Kidney glomerular epithelial cell (primary cell): ENCODE measurements at regions not wholly inside any gene's neighbourhood (a gene's known extent, or its start where the extent isn't known, plus 50 kb on each side); places are given as distances from the start of the nearest gene placed in this dataset.

Experiments
- DNase-seq: peaks from one replicate; lab custom pipeline; 2025; lab: John Stamatoyannopoulos, UW

- no peak for DNase-seq
Observed at GRCh38 chr2:138105358-138105757, 141.1 kb downstream of the HNMT start.

DNA sequence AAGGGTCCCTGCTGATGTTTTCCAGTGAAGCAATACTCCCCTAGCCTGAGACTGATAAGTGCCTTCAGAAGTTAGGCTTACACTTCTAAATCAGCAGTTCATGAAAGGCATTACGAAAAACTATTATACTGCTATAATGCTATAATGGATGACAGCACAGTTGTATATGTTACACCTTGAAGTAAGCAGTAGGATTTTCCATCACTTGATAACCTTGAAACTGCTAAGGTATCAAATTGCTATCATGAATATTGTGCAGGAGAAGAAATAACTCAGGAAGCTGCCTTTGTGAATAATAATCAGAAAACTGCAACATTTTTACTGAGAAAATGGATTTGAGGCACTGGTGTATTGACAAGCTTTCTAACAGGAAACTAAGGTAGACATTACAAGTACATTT is 142.3 kb downstream of the HNMT start:
- DNase-seq, result no peak

DNA sequence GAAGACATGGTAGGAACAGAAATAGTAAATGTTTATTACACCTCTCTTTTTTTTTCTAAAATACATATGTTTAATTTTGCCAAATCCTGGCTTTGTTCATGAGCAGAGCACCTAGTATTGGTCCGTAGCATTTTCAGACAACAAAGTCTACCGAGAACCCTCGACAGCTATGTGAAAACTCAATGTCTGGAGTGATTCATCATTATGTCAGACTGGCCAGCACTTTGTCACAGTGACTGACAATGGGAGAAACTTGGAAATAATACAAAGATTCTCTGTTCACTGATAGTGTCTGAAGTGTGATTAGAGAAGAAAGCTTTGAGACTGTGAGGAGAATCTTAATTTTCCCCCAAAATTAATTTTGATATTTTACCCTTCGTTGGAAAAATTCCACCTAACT is 143.0 kb downstream of the HNMT start:
- peak; percentile 28 for DNase-seq

DNA sequence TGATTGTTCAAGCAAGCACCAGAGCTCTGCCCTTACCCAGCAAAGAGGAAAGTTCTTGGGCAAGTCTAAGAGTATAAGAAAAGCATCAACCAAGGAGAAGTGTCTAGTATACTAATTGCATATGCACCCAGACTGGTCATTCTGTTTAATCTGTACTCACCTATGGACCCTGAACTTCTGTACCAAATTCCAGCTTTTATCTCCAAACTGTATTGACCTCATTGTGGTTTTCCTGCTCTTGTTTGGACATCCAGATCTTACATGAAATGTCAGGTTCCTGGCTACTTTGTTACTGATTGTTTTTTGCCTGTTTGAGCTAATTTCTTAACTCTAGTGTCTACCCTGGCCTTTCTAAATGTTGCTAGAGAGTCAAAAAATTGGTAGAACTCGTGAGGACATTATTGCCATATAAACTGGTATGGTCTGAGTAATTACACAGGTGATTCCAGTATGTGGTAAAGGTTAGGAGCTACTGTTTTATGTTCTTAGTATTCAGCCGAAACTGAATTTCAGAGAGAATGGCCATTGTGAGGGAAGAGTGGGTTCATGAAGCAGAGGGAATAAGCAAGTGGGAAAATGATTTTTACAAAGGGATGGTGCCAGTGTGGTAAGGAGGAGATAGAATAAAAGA is 146.3 kb downstream of the HNMT start:
- DNase-seq, result no peak

- DNase-seq, result no peak
Observed at GRCh38 chr2:138112536-138112935, 148.3 kb downstream of the HNMT start.

GRCh38 chr2:138113871-138114525 is 149.7 kb downstream of the HNMT start:
- no peak for DNase-seq

DNA sequence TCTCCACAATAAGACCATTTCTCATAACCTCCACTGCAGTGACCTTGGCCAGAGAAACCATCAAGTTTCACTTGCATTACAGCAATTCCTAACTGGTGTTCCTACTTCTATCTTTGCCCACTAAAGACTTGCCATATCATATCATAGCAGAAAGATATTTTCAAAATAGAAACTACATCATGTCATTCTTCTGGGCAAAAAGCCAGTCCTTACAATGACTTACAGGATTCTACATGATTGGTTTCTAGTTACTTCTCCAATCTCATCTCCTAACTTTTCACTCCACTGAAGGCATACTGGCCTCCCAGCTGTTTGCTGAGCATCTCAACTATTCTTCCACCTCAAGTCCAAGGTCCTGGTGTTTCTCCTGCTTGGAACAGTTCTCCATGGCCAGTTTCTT is 151.4 kb downstream of the HNMT start:
- no peak for DNase-seq

DNA sequence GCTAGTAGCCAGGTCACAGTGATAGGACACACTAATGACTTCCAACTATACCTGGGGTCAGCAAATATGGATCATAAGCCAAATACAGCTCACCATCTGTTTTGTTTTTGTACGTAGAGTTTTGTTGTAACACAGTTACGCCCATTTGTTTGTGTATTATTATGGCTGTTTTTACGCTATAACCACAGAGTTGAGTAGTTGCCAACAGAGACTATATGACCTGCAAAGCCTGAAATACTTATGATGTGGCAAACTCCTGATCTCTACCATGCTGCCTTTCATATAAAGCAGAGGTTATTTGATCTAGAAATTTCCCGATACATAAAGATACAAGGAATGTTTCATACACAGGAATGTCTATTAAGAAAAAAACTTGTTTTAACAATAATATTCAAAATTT is 152.2 kb downstream of the HNMT start:
- no peak for DNase-seq

DNA sequence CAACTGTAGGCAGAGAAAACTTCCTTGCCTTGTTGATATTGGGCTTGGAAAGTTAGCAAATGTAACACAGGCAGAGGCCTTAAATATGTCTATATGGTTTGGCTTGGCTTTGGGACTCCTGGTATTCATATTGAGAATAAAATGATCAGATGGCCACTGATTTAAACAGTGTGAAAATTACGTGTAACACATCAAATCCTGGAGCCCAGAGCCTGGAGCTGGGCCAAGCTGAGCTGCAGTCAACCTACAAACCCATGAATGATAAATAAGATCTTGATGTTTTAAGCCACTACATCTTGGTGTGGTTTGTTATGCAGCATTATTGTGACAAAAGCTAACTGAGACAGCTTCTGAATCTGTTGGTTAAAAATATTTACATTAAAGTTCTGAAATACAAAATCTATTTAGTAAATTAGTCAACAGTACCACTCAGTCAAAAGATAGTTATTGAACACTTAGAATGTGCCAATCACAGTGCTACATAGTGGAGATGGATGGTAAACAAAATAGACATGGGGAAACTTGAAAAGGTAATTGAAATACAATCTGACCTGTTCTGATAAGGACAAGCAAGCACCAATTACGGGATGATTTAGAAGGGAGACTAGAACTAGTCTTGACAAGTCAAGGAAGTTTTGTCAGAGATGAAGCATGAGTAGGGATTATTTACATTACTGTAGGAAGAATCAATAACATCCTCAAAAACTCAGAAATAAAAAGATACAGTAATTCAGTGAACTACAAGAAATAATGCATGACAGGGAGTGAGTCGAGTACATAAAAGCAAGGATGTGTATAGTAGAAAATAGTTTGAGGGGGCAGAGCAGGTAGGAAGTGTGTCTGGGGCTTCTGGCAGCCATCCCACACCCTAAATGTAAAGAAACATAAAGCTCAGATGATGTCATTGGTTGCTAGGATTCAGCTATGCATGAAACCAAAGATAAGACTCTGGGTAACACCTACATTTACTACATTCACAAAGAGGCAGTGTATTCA is 157.7 kb downstream of the HNMT start:
- DNase-seq, result no peak

DNA sequence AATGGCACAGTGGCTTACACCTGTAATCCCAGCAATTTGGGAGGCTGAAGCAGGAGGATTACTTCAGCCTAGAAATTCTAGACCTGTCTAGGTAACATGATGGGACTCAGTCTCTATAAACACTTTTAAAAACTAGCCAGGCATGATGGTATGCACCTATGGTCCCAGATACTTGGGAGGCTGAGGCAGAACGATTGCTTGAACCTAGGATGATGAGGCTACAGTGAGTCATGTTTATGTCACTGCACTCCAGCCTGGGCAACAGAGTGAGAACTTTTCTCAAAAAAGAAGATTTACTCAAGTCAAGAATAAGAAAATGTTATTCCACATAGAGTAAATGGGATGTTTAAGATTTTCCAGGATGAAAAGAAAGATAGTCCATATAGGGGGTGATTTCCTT is 158.6 kb downstream of the HNMT start:
- DNase-seq, result peak; percentile 49

DNA sequence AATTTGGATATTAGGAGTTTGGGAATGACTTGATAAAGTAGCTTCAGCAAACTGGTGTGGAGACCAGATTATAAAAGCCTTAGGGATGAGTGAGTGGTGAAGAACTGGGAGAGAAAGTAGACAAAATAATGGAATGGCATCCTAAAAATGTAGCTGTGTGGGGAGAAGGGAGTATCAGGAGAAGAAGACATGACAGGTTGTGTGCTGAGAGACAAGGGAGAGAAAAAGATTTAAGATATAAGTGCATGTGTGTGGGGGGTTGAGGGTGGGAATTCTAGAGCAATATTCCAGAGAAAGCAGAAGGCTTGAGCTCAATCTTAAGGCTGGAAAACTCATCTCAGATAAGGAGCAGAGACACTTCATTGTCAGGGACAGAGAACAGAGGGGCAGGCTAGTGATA is 159.5 kb downstream of the HNMT start:
- DNase-seq, result no peak

GRCh38 chr2:138124521-138124920 is 160.2 kb downstream of the HNMT start:
- no peak for DNase-seq

DNA sequence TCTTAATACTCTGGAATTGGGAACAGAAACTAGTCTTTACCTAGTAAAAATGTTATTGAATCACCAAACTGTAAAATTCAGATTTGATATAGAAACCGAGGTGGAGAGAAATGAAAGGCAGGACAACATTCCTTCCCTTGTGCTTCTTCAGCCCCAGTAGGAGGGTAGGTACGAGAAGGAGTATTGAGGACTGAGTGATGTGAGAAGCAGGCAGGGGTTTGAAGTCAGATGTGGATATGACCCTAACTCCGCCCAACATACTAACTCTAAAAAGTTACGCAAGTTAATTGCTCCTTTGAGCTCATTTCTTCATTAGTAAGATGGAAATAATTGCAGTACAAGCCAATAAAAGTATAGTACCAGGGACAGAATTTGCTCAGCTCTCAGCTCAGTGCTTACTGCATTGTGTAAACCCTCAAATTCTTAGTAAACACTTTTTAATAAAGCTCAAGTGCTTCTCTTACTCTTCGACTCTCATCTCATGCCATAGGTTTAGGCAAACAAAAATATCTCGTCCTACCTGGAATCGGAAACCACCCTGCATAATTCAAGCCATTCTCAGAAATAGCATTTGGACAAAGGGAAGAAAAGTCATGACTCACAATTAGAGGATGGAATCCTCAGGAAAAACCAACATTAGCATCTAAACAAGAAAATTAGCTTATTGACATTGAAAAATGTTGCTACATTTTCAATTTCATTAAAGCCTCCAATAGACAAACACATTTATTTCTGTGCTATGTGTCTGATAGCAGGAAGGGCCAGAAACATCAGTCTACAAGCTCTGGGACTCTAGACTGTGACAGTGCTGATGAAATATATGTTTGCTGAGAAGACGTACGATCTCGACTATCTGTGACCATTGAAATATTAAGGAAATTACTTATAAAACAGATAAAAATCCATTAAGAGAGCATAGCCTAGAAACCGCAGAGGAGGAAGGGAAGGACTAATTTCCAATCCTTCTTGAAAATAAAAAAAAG is 161.3 kb downstream of the HNMT start:
- no peak for DNase-seq

DNA sequence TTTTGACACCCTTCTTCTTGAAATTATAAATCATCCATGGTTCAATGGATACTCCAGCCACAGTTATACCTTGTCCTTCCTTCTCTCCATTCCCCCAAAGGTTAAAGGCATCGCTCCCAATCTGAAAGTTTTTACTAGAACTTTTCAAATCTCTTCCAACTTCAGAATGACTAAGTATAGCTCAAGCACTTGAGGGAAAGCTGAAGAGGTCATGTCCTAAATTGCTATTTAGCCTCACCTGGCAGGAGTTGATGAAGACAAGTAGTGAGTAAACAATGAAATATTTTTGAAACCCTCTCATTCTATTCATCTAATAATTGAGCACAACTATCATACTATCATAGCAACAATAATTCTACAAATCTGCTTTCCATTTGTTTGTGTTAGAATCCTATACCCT is 167.8 kb downstream of the HNMT start:
- no peak for DNase-seq

DNA sequence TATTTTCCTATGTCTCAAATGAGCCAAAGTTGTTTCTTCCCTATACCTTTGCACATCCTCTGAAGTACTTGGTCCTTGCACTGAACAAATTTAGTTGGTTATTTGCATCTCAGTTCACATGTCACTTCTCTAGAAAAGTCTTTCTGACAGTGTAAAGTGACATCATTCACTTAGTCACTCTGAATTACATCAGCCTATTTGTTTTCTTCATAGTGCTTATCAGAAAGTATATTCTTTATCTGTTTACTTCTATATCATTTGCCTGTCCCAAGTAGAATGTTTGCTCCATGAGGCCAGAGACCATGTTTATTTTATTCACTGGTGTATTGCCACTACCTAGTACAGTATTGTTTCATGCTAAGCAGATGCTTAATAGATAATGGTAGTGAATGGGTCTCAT is 173.7 kb downstream of the HNMT start:
- DNase-seq, result no peak

DNA sequence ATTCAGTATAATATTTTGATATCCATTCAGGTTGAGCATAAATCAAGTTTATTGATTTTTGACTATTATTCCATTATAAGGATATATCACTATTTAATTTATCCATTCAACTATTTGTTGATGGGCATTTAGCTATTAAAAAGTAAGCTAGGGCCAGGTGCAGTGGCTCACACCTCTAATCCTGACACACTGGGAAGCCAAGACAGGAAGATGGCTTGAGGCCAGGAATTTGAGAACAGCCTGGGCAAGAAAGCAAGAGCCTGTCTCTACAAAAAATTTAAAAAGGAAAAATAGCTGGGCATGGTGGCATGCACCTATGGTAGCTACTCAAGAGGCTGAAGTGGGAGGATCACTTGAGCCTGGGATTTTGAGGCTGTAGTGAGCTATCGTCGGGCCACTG is 183.5 kb downstream of the HNMT start:
- DNase-seq, result no peak

GRCh38 chr2:138155304-138155703 is 191.0 kb downstream of the HNMT start:
- DNase-seq, result no peak

DNA sequence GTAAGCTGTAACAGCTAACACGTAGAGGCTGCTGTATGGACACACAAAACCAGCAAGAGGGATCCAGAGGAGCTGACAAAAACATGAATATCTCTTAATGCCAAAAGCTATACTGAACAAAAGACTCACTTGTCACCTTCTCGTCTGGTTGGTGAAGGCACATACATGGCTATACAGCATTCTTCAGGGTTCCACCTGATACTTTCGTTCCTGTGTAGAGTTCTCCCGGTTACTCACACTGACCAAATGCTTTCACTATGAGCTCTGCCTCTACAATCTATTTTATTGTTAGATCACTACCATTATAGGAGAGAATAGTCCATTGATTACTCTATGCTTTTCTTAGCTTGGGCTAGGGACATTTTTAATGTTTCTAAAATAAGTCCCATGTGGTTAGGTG is 193.1 kb downstream of the HNMT start:
- DNase-seq, result no peak

- DNase-seq, result no peak
Observed at GRCh38 chr2:138170485-138170884, 206.2 kb downstream of the HNMT start.

- no peak for DNase-seq
Observed at GRCh38 chr2:138171244-138171643, 207.0 kb downstream of the HNMT start.

- DNase-seq, result no peak
Observed at GRCh38 chr2:138175066-138175465, 210.8 kb downstream of the HNMT start.
